ENCODE measurements at regions not wholly inside any gene's neighbourhood (a gene's known extent, or its start where the extent isn't known, plus 50 kb on each side); places are given as distances from the start of the nearest gene placed in this dataset.
"Not testable (repeated sequence)": the region's sequence is repeated elsewhere in the genome, so short reads cannot be mapped to it uniquely, and the experiment has no call there.

- DNase-seq: no peak
These were observed 120.8 kb upstream of the CDCA7L start for GRCh38 chr7:22066522-22066921.

- no peak for DNase-seq
These were observed 119.1 kb upstream of the CDCA7L start for GRCh38 chr7:22064816-22065215.

GRCh38 chr7:22061775-22062174, 116.1 kb upstream of the CDCA7L start:
- DNase-seq: no peak

- no peak for DNase-seq
These were observed 115.2 kb upstream of the CDCA7L start for GRCh38 chr7:22060863-22061262.

- DNase-seq: no peak
These were observed 114.5 kb upstream of the CDCA7L start for GRCh38 chr7:22060197-22060596.

- DNase-seq: no peak
These were observed 109.5 kb upstream of the CDCA7L start for GRCh38 chr7:22055226-22055625.

GRCh38 chr7:22052674-22053365, 107.1 kb upstream of the CDCA7L start:
- no peak for DNase-seq

GRCh38 chr7:22051886-22052673, 106.4 kb upstream of the CDCA7L start:
- DNase-seq: no peak

- DNase-seq: no peak
These were observed 104.2 kb upstream of the CDCA7L start for GRCh38 chr7:22049766-22050500.

GRCh38 chr7:22043367-22043766, 97.7 kb upstream of the CDCA7L start:
- DNase-seq: no peak

GRCh38 chr7:22040923-22041595, 95.4 kb upstream of the CDCA7L start:
- no peak for DNase-seq

GRCh38 chr7:22039670-22040069, 94.0 kb upstream of the CDCA7L start:
- no peak for DNase-seq

GRCh38 chr7:22032356-22032755, 86.7 kb upstream of the CDCA7L start:
- not testable (repeated sequence) for DNase-seq

GRCh38 chr7:22028656-22029055, 83.0 kb upstream of the CDCA7L start:
- DNase-seq: not testable (repeated sequence)

- DNase-seq: no peak
These were observed 81.8 kb upstream of the CDCA7L start for GRCh38 chr7:22027475-22027874.

- no peak for DNase-seq
These were observed 80.3 kb upstream of the CDCA7L start for GRCh38 chr7:22025983-22026382.

- DNase-seq: no peak
These were observed 79.4 kb upstream of the CDCA7L start for GRCh38 chr7:22025075-22025474.

- DNase-seq: no peak
These were observed 74.2 kb upstream of the CDCA7L start for GRCh38 chr7:22019931-22020330.

GRCh38 chr7:22016507-22016906, 70.8 kb upstream of the CDCA7L start:
- no peak for DNase-seq

- DNase-seq: no peak
These were observed 68.0 kb upstream of the CDCA7L start for GRCh38 chr7:22013711-22014110.

GRCh38 chr7:22008683-22009082, 63.0 kb upstream of the CDCA7L start:
- DNase-seq: no peak

- no peak for DNase-seq
These were observed 62.4 kb upstream of the CDCA7L start for GRCh38 chr7:22008087-22008486.

GRCh38 chr7:22005151-22005550, 59.5 kb upstream of the CDCA7L start:
- no peak for DNase-seq
